Endothelial cell of umbilical vein (primary cell): ENCODE measurements at regions not wholly inside any gene's neighbourhood (a gene's known extent, or its start where the extent isn't known, plus 50 kb on each side); places are given as distances from the start of the nearest gene placed in this dataset.

ENCODE experiments used
- BruUV-seq: library from RNA; stranded (reverse); fragments of 400-500 nt; replicated peaks from 2 replicates; lab custom pipeline; 2021; lab: Mats Ljungman, UMichigan
- CTCF ChIA-PET: fragments of 300-600, 350-600 bp; sonication (Branson Sonifier 250); formaldehyde crosslinking; loops from one replicate; lab custom pipeline; 2021; ENCODE audit warnings: antibody characterized with exemption, inconsistent platforms; lab: Charles Lee
- POLR2A ChIA-PET: fragments of 300-600, 350-600 bp; sonication (Branson Sonifier 250); formaldehyde crosslinking; loops from one replicate; lab custom pipeline; 2021; ENCODE audit warnings: antibody characterized with exemption, inconsistent platforms; lab: Charles Lee
- DNase-seq: peaks from one replicate; pipeline ENCODE4 v3.0.0-alpha.2; 2011; ENCODE audit warnings: low read depth, low spot score
- FAIRE-seq: peaks from 2 replicates; lab custom pipeline; 2011; peaks lifted over from hg19 to GRCh38; lab: Jason Lieb, UNC
- H2AFZ ChIP-seq: 2 replicates; pipeline ENCODE4 v1.6.0; 2012; ENCODE audit warnings: low read depth, low read length, control low read depth, inconsistent platforms
- H3K27ac ChIP-seq: 2 replicates; pipeline ENCODE4 v1.5.1; 2011; ENCODE audit warnings: low read depth, mild to moderate bottlenecking, control low read depth, low read length, moderate library complexity; ENCODE audit not compliant: insufficient read depth
- H3K27me3 ChIP-seq, 2 experiments: 2 replicates each; pipeline versions ENCODE4 v1.6.0 to v1.6.1; 2011; ENCODE audit warnings: low read length in 2 of 2, mixed read lengths in 1 of 2; ENCODE audit not compliant: control insufficient read depth in 2 of 2, insufficient read depth in 2 of 2
- H3K36me3 ChIP-seq, 2 experiments: 2 replicates in 1 of 2; 3 replicates in 1 of 2; pipeline ENCODE4 v1.5.1; 2011; ENCODE audit warnings: low read length in 2 of 2, mild to moderate bottlenecking in 1 of 2, moderate library complexity in 1 of 2; ENCODE audit not compliant: control insufficient read depth in 2 of 2, insufficient read depth in 2 of 2; ENCODE audit errors: extremely low read depth in 1 of 2
- H3K4me1 ChIP-seq: 3 replicates; pipeline ENCODE4 v1.5.1; 2011; ENCODE audit warnings: mild to moderate bottlenecking, low read length; ENCODE audit not compliant: control insufficient read depth, insufficient read depth; ENCODE audit errors: extremely low read depth
- H3K4me2 ChIP-seq: 2 replicates; pipeline ENCODE4 v1.6.1; 2011; ENCODE audit warnings: low read length, control low read depth, mixed read lengths; ENCODE audit not compliant: insufficient read depth
- H3K4me3 ChIP-seq, 3 experiments: fragments of 200-600 bp in 1 of 3; sonication (generic), shearing (Covaris generic) in 1 of 3; replicated peaks in 1 of 3; 2 replicates each; pipeline ENCODE4 v1.5.1; 2011 to 2016; ENCODE audit warnings: control low read depth in 3 of 3, low read length in 3 of 3, mild to moderate bottlenecking in 2 of 3, inconsistent platforms in 1 of 3, low read depth in 1 of 3, moderate library complexity in 1 of 3; ENCODE audit not compliant: insufficient read depth in 1 of 3
- H3K79me2 ChIP-seq: 2 replicates; pipeline ENCODE4 v1.6.0; 2012; ENCODE audit warnings: low read length, inconsistent platforms; ENCODE audit not compliant: control insufficient read depth, insufficient read depth
- H3K9ac ChIP-seq: replicated peaks from 2 replicates; pipeline ENCODE3; 2011; ENCODE audit warnings: low read length, control low read depth; ENCODE audit not compliant: insufficient read depth; ENCODE audit errors: extremely low read depth
- H3K9me1 ChIP-seq: replicated peaks from 3 replicates; pipeline ENCODE4 v1.6.0; 2011; ENCODE audit warnings: mild to moderate bottlenecking, low read length; ENCODE audit not compliant: control insufficient read depth, insufficient read depth; ENCODE audit errors: extremely low read depth
- H3K9me3 ChIP-seq: replicated peaks from 2 replicates; pipeline ENCODE4 v1.5.1; 2012; ENCODE audit warnings: low read length, inconsistent platforms; ENCODE audit not compliant: control insufficient read depth, insufficient read depth
- H4K20me1 ChIP-seq: replicated peaks from 2 replicates; pipeline ENCODE3; 2011; ENCODE audit warnings: mild to moderate bottlenecking, low read length; ENCODE audit not compliant: control insufficient read depth, insufficient read depth; ENCODE audit errors: extremely low read depth
- CTCF ChIP-seq, 2 donors: IDR thresholded peaks; 1 replicate in 1 of 2; 2 replicates in 1 of 2; pipeline ENCODE4 v1.5.1; 2011; ENCODE audit warnings: low read length in 2 of 2, mild to moderate bottlenecking in 2 of 2, moderate library complexity in 2 of 2, control low read depth in 1 of 2, inconsistent platforms in 1 of 2, low read depth in 1 of 2; ENCODE audit not compliant: insufficient read depth in 1 of 2; ENCODE audit errors: extremely low read depth in 1 of 2
- EZH2 ChIP-seq: IDR thresholded peaks from 2 replicates; pipeline ENCODE4 v1.6.1; 2012; ENCODE audit warnings: borderline replicate concordance, low read depth, mild to moderate bottlenecking, moderate library complexity, low read length, inconsistent platforms; ENCODE audit not compliant: severe bottlenecking
- FOS ChIP-seq: IDR thresholded peaks from 2 replicates; pipeline ENCODE4 v1.6.1; 2011; ENCODE audit warnings: mild to moderate bottlenecking, low read length, moderate library complexity, borderline replicate concordance; ENCODE audit not compliant: insufficient read depth
- GATA2 ChIP-seq: IDR thresholded peaks from 2 replicates; pipeline ENCODE4 v1.7.0; 2011; ENCODE audit warnings: low read depth, mild to moderate bottlenecking, moderate library complexity, mixed read lengths, low read length; ENCODE audit not compliant: insufficient read length, insufficient read depth
- JUN ChIP-seq: IDR thresholded peaks from 2 replicates; pipeline ENCODE4 v1.6.1; 2011; ENCODE audit warnings: borderline replicate concordance, low read depth; ENCODE audit not compliant: insufficient read length, insufficient read depth
- MAX ChIP-seq: IDR thresholded peaks from 2 replicates; pipeline ENCODE4 v1.6.1; 2011; ENCODE audit not compliant: insufficient read depth, insufficient read length
- MYC ChIP-seq: IDR thresholded peaks from one replicate; pipeline ENCODE4 v1.6.1; 2011; ENCODE audit warnings: mild to moderate bottlenecking, low read depth, low read length
- POLR2A ChIP-seq: IDR thresholded peaks from 2 replicates; pipeline ENCODE4 v1.6.1; 2012; ENCODE audit warnings: low read depth, mild to moderate bottlenecking, control low read depth, low read length
- POLR2AphosphoS5 ChIP-seq: IDR thresholded peaks from 2 replicates; pipeline ENCODE4 v1.6.1; 2012; ENCODE audit warnings: low read depth, mild to moderate bottlenecking, control low read depth, low read length, moderate library complexity; ENCODE audit not compliant: insufficient read depth
- dilution Hi-C: fragments of 300-500 bp; cut with MboI; formaldehyde crosslinking; loops from one replicate; pipeline ENCODE4 v1.15.0; 2019; ENCODE audit warnings: low sequenced_read_pairs; ENCODE audit not compliant: extremely low pct_ligation_motif_present
- intact Hi-C: fragments of 100-400 bp; cut with micrococcal nuclease; formaldehyde crosslinking; loops from one replicate; pipeline ENCODE4 v1.10.0; 2022

- Histone ChIP-seq H4K20me1 (no peaks in the 10 kb centered on the region), H3K4me3 (no peak overlapping the region), H3K79me2 (no peaks in the 10 kb centered on the region), H3K27me3 (no peaks in the 10 kb centered on the region), H3K27ac (no peak overlapping the region), H3K36me3 (no peaks in the 10 kb centered on the region), H2AFZ (no peak overlapping the region), H3K9ac (no peak overlapping the region), H3K9me1 (no peaks in the 10 kb centered on the region), H3K4me2 (no peak overlapping the region), H3K9me3 (peaks cover 12% of the 10 kb centered on the region), H3K4me1 (no peaks in the 10 kb centered on the region)
- no peak for DNase-seq
- BruUV-seq: no TSS peak
- TF ChIP-seq FOS (no peak), EZH2 (no peak), MAX (no peak), GATA2 (no peak), JUN (no peak), POLR2AphosphoS5 (no peak), MYC (no peak), CTCF (IDR thresholded peaks at IDR 0.05; ENCODE audit: extremely low read depth in 1 of 2, insufficient read depth in 1 of 2, low read depth in 1 of 2, low read length in 2 of 2) (no peak), POLR2A (no peak)
- intact Hi-C loops: no loop called here
- POLR2A ChIA-PET: no interaction called here
- CTCF ChIA-PET: no interaction called here
- no peak for FAIRE-seq
- dilution Hi-C loops: no loop called here
Observed at GRCh38 chr18:77811503-77811902, 561.9 kb downstream of the GALR1 start.
